Pancreas (tissue), 10 donors: ENCODE measurements at regions not wholly inside any gene's neighbourhood (a gene's known extent, or its start where the extent isn't known, plus 50 kb on each side); places are given as distances from the start of the nearest gene placed in this dataset.

Source experiments
- ATAC-seq, 4 donors: fragments of 200-7000 bp; cut with Tn5 transposase; one replicate each; pipeline versions ENCODE4 v1.8.0 to v1.9.1; 2020; ENCODE audit warnings: mild to moderate bottlenecking in 4 of 4, moderate library complexity in 4 of 4
- DNase-seq, 6 donors: peaks; one replicate each; pipeline ENCODE4 v3.0.0-alpha.2; 2020
- FAIRE-seq: peaks from 2 replicates; lab custom pipeline; 2012; peaks lifted over from hg19 to GRCh38; lab: Jason Lieb, UNC
- H3K27ac ChIP-seq, 4 donors: fragments of 200-600 bp; sonication (generic); 1 replicate in 3 of 4; 2 replicates in 1 of 4; pipeline versions ENCODE4 v1.5.0 to v1.8.0; 2020
- H3K27me3 ChIP-seq, 4 donors: fragments of 200-600 bp; one replicate each; pipeline ENCODE4 v1.8.0; 2021
- H3K36me3 ChIP-seq, 3 donors: fragments of 200-600 bp; sonication (generic) in 1 of 3; one replicate each; pipeline versions ENCODE4 v1.5.0 to v1.8.0; 2020 to 2021
- H3K4me1 ChIP-seq, 3 donors: fragments of 200-600 bp; one replicate each; pipeline ENCODE4 v1.8.0; 2021
- H3K4me3 ChIP-seq, 4 donors: fragments of 200-600 bp; sonication (generic) in 2 of 4; one replicate each; pipeline versions ENCODE4 v1.5.0 to v1.8.0; 2020 to 2021
- H3K9me3 ChIP-seq, 4 donors: fragments of 200-600 bp; one replicate each; pipeline ENCODE4 v1.8.0; 2021
- WGBS, 2 donors: extraction: QIAGEN DNeasy Blood & Tissue Kit; methylation state at CpG; one replicate each; pipeline ENCODE4 v1.1.7; 2013; 5-methylcytosine and 5-hydroxymethylcytosine counted together
- intact Hi-C, 3 donors: fragments of 100-400 bp; cut with DNase I; formaldehyde crosslinking; loops; one replicate each; pipeline versions ENCODE4 v1.11.1 to v1.14.2; 2022
- TF ChIP-seq, protein P1 (sequence below), 4 donors: fragments of 200-600 bp; sonication (generic) in 3 of 4; IDR thresholded peaks; one replicate each; pipeline versions ENCODE4 v1.5.0 to v1.8.0; 2021; ENCODE audit warnings: antibody characterized with exemption in 4 of 4
- donor health status: healthy with polysubstance abuse.
- donor health status: DM: no; HTN: no; CAD: no; lungs with moderate emphysema.
- donor health status: DM: no; HTN: no; CAD: no.
- donor health status: control.
- donor health status: control.
- donor health status: Bipolar disorder and iron deficiency.
- donor health status: DM: yes; HTN: yes; CAD: no.
- donor health status: DM: no; HTN: no; CAD: no.
- donor health status: DM: no; HTN: no; CAD: no.
- donor health status: DM: yes; HTN: yes; CAD: no.

DNA sequence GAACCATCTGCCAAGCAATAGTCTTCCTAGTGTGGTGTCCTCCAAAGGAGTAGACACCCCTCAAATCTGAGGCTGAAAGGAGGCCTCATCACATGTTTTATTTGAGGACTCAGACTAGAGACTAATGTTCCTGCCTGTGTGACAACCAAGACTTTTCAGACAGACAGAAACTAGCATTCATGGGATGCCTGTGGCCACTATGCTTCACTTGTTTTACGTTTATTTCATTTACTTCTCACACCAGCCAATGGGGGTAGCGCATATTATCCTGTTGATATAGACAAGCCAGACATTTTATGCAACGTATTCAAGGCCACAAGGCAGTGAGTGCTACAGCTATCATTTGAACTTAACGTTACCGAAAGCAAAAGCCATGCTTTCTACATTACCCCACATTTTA, 391.7 kb upstream of the HTR2A start:
- Histone ChIP-seq H3K27me3 (no peaks in the 10 kb centered on the region), H3K36me3 (no peaks in the 10 kb centered on the region), H3K9me3 (no peaks in the 10 kb centered on the region), H3K4me1 (no peaks in the 10 kb centered on the region), H3K4me3 (no peak overlapping the region), H3K27ac (no peak overlapping the region)
- no peak for DNase-seq
- WGBS, 2 donors, result 63 to 72% methylated on average over 5 of the region's 5 CpGs
- no peak for FAIRE-seq
- intact Hi-C loops, result no loop called here
- ATAC-seq, result no peak
- TF ChIP-seq, protein P1, sequence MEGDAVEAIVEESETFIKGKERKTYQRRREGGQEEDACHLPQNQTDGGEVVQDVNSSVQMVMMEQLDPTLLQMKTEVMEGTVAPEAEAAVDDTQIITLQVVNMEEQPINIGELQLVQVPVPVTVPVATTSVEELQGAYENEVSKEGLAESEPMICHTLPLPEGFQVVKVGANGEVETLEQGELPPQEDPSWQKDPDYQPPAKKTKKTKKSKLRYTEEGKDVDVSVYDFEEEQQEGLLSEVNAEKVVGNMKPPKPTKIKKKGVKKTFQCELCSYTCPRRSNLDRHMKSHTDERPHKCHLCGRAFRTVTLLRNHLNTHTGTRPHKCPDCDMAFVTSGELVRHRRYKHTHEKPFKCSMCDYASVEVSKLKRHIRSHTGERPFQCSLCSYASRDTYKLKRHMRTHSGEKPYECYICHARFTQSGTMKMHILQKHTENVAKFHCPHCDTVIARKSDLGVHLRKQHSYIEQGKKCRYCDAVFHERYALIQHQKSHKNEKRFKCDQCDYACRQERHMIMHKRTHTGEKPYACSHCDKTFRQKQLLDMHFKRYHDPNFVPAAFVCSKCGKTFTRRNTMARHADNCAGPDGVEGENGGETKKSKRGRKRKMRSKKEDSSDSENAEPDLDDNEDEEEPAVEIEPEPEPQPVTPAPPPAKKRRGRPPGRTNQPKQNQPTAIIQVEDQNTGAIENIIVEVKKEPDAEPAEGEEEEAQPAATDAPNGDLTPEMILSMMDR (IDR thresholded peaks at IDR 0.05), result no peak

DNA sequence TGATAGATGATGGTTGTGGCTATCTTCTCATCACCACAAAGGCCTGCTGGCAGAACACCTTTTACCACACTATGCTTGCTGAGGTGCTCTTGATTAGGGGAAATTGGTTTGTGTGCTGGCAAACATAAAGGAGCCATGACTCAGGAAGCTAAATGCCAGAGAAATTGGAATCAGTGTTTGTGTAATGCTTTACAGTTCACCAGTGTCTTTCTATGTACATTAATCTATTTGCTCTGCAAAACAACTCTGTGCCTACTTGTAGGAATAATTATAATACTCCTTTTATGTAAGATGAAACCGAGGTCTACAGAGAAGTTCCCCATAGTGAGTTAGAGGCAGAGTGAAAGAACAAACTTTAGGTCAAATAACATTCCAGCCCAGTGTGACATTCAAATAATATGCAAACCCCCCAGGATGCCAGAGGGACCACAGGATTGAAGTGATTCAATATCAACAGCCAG, 390.5 kb upstream of the HTR2A start:
- intact Hi-C loops, result no loop called here
- TF ChIP-seq, protein P1 (IDR thresholded peaks at IDR 0.05), result no peak

DNA sequence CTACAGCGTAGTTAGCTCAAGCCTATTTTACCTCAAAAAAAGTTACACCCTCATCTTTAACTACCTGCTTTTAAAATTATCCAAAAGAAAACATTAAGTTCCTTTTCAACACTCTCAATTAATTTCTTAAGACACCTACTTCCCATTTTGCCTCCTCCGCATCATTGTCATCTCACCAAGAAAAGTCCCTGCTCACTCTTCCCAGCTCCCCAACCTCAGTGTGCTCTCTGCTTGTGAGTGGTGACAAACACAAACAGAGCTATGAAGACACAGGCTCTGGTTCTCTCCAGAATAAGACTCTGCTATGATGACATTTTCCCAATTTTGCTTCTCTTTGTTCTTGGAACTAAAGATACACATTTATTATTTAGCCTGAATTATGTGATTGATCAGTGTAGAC, 385.1 kb upstream of the HTR2A start:
- DNase-seq, result no peak
- H3K27me3 ChIP-seq, result no peaks in the 10 kb centered on the region
- no peak for ATAC-seq
- no peak overlapping the region for H3K27ac ChIP-seq
- intact Hi-C loops, result no loop called here
- H3K4me3 ChIP-seq, result no peak overlapping the region
- H3K36me3 ChIP-seq, result no peaks in the 10 kb centered on the region
- no peaks in the 10 kb centered on the region for H3K9me3 ChIP-seq
- TF ChIP-seq, protein P1 (IDR thresholded peaks at IDR 0.05), result no peak
- FAIRE-seq, result no peak
- 96 to 99% methylated on average over 2 of the region's 2 CpGs for whole genome bisulfite sequencing, 2 donors
- H3K4me1 ChIP-seq, result no peaks in the 10 kb centered on the region

More for the DNA sequence above, 390.5 kb upstream of the HTR2A start:
- H3K9me3 ChIP-seq, result no peaks in the 10 kb centered on the region
- 54 to 66% methylated on average over 1 of the region's 1 CpG for WGBS, 2 donors
- H3K27me3 ChIP-seq, result no peaks in the 10 kb centered on the region
- DNase-seq (no peak), ATAC-seq (no peak), FAIRE-seq (no peak)
- no peaks in the 10 kb centered on the region for H3K4me1 ChIP-seq
- H3K4me3 ChIP-seq, result no peak overlapping the region
- no peak overlapping the region for H3K27ac ChIP-seq
- H3K36me3 ChIP-seq, result no peaks in the 10 kb centered on the region

DNA sequence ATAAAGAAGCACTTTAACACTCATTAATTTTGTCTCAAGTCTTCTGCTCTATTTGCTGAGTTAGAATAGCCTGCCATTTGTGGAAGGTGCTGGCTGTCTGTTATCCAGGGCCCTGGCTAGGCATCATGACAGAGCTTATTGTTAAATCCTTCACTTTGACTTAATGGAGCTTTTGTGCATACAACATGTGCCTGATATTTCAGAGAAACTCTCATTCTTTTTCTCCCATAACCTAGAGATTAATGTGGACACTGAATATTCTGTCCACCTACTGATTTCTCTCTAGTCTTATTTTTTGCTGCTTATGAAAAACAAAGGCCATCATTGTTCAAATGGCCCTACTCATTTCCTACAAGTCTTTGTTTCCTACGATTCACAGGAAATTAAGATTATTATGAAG, 383.1 kb upstream of the HTR2A start:
- Histone ChIP-seq H3K27ac (no peak overlapping the region), H3K27me3 (no peaks in the 10 kb centered on the region), H3K4me1 (no peaks in the 10 kb centered on the region), H3K4me3 (no peak overlapping the region), H3K36me3 (no peaks in the 10 kb centered on the region), H3K9me3 (no peaks in the 10 kb centered on the region)
- TF ChIP-seq, protein P1 (IDR thresholded peaks at IDR 0.05), result no peak
- intact Hi-C loops, result no loop called here
- FAIRE-seq, result no peak
- DNase-seq, result no peak
- WGBS, 2 donors, result 50 to 53% methylated on average over 1 of the region's 1 CpG
- no peak for ATAC-seq

DNA sequence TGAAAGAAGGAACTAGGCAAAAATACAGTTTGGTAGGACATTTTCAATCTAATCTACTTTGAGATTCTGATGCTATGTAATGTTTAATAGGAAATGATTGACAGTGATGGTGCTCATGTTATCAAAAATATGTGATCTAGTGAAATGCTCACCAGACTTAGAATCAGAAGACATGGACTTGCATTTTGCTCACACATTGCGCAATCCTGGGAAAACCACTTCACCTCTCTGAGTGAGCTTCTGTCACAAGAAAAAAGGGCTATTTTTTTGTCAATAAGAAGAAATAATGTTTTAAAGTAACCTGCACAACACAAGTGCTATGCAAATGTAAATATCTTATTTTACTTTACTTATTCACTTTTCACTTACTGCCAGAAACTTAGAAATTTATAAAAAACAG, 380.9 kb upstream of the HTR2A start:
- TF ChIP-seq, protein P1 (IDR thresholded peaks at IDR 0.05), result no peak
- Histone ChIP-seq H3K9me3 (no peaks in the 10 kb centered on the region), H3K36me3 (no peaks in the 10 kb centered on the region), H3K4me3 (no peak overlapping the region), H3K27me3 (no peaks in the 10 kb centered on the region), H3K27ac (no peak overlapping the region), H3K4me1 (no peaks in the 10 kb centered on the region)
- intact Hi-C loops, result no loop called here
- ATAC-seq (no peak), FAIRE-seq (no peak), DNase-seq (no peak)
- 93 to 94% methylated on average over 1 of the region's 1 CpG for WGBS, 2 donors
